T-helper 1 cell treated with Interleukin-12 subunit alpha and Interleukin-12 subunit beta and Interleukin-4 antibody, amounts not matched to agents 30 μg/mL and 1 μg/mL, for 36 hours (primary cell): ENCODE measurements at regions not wholly inside any gene's neighbourhood (a gene's known extent, or its start where the extent isn't known, plus 50 kb on each side); places are given as distances from the start of the nearest gene placed in this dataset.
"Not testable (repeated sequence)": the region's sequence is repeated elsewhere in the genome, so short reads cannot be mapped to it uniquely, and the experiment has no call there.

Source experiments
- H3K27ac Mint-ChIP-seq: one replicate; pipeline ENCODE4 v1.8.0; 2021; ENCODE audit warnings: mild to moderate bottlenecking, mixed read lengths
- H3K27me3 Mint-ChIP-seq: one replicate; pipeline ENCODE4 v1.8.0; 2021; ENCODE audit warnings: low read depth, mixed read lengths
- H3K36me3 Mint-ChIP-seq: one replicate; pipeline ENCODE4 v1.8.0; 2021; ENCODE audit warnings: low read depth, mixed read lengths
- H3K4me1 Mint-ChIP-seq: one replicate; pipeline ENCODE4 v1.8.0; 2021; ENCODE audit warnings: low read depth, mixed read lengths
- H3K4me3 Mint-ChIP-seq: one replicate; pipeline ENCODE4 v1.8.0; 2021; ENCODE audit warnings: mild to moderate bottlenecking, moderate library complexity, mixed read lengths
- H3K9me3 Mint-ChIP-seq: one replicate; pipeline ENCODE4 v1.8.0; 2021; ENCODE audit warnings: mixed read lengths

- H3K27ac Mint-ChIP-seq = no peak overlapping the region
- H3K4me3 Mint-ChIP-seq = no peak overlapping the region
- no peaks in the 10 kb centered on the region for H3K36me3 Mint-ChIP-seq
- H3K9me3 Mint-ChIP-seq = no peaks in the 10 kb centered on the region
- no peaks in the 10 kb centered on the region for H3K27me3 Mint-ChIP-seq
- H3K4me1 Mint-ChIP-seq = no peaks in the 10 kb centered on the region
These were observed 628.8 kb upstream of the RGMB start for GRCh38 chr5:98144710-98145109.

DNA sequence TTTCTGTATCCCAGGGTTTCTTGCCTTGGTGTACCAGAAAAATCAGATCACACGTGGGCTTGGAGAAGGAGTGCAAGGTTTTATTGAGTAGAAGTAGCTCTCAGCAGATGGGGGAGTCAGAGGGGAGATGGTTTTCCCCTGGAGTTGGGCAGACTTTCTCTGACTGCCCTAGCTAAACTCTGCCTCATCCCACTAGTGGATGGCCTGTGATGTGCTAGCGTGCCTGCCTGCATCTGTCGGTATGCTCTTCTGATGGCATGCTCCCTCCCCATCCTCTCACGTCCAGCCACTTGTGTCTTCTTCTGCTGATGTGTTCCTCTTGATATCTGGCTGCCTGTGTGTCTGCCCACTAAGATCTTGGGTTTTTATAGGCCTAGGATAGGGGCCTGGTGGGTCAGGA is 616.1 kb upstream of the RGMB start:
- Mint-ChIP-seq H3K4me3 (no peak overlapping the region), H3K4me1 (no peaks in the 10 kb centered on the region), H3K27me3 (no peaks in the 10 kb centered on the region), H3K9me3 (no peaks in the 10 kb centered on the region), H3K36me3 (no peaks in the 10 kb centered on the region), H3K27ac (no peak overlapping the region)

DNA sequence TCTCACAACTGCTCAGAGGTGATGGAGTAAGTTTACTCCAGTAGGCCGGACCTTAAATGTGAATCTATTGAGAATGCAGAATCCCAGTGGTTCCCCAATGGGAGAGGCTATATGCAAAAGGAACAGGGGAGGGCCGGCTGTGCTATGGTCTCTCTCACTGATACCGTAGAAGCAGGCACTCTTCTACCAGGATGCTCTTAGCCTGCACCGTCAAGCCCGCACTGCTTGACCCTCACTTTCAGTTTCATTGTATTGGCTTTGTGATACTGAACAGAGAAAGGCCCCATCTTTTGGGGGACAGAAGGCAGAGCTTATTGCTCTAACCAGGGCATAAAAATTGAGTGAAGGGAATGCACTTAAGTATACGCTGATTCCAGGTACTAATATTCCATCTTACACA is 615.0 kb upstream of the RGMB start:
- no peaks in the 10 kb centered on the region for H3K4me1 Mint-ChIP-seq
- no peaks in the 10 kb centered on the region for H3K36me3 Mint-ChIP-seq
- no peaks in the 10 kb centered on the region for H3K27me3 Mint-ChIP-seq
- no peak overlapping the region for H3K27ac Mint-ChIP-seq
- H3K9me3 Mint-ChIP-seq = no peaks in the 10 kb centered on the region
- H3K4me3 Mint-ChIP-seq = no peak overlapping the region

DNA sequence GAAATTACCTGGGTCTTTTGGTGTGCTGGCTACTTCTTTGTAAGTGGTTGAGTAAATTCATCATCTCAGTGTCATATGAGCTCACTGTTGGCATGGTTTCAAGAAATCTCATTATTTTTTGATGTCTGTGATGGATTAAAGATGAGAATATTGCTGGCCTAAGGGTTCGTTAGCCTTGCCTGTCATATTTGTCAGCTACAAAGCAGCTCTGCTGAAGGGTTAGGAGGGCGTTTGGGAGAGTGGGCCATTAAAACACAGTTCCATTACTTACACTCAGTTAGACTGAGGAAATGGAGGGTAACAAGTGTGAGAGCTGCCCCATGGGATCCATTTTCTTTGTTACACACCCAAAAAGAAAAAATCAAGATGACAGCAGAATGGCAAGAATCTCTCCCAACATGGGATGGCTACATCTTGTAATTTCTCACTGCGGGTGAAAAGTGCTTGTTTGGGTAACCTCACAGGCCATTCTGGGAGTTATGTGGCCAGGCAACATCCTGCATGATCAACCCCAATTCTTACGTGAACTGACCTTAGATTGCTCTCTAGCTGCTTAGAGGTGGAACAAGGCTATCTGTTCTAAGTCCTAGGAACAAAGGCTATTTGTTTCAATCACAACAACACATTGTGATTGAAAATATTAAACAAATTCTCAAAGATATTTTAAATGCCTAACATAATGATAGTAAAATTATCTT is 609.5 kb upstream of the RGMB start:
- H3K9me3 Mint-ChIP-seq = no peaks in the 10 kb centered on the region
- no peaks in the 10 kb centered on the region for H3K4me1 Mint-ChIP-seq
- H3K36me3 Mint-ChIP-seq = no peaks in the 10 kb centered on the region
- H3K27me3 Mint-ChIP-seq = no peaks in the 10 kb centered on the region
- H3K4me3 Mint-ChIP-seq = no peak overlapping the region
- H3K27ac Mint-ChIP-seq = no peak overlapping the region

DNA sequence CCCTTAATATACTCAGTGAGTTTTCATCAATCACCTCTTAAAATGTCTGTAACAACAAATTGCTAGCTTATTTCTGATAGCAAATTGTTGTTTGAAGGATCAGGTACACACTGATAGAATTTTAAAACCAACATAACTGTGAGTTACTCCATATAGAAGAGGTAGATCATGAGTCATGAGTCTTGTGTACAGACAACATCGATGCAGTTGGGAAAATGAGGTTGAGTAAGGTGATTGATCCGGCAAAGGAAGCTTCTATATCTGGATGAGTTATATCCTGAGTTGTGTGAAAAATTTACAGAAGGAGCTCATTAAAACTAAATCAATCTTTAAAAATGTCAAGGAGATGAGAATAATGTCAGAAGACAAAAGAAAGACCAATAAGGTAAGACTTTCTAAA is 604.6 kb upstream of the RGMB start:
- Mint-ChIP-seq H3K36me3 (no peaks in the 10 kb centered on the region), H3K9me3 (no peaks in the 10 kb centered on the region), H3K27ac (no peak overlapping the region), H3K4me1 (no peaks in the 10 kb centered on the region), H3K27me3 (no peaks in the 10 kb centered on the region), H3K4me3 (no peak overlapping the region)

DNA sequence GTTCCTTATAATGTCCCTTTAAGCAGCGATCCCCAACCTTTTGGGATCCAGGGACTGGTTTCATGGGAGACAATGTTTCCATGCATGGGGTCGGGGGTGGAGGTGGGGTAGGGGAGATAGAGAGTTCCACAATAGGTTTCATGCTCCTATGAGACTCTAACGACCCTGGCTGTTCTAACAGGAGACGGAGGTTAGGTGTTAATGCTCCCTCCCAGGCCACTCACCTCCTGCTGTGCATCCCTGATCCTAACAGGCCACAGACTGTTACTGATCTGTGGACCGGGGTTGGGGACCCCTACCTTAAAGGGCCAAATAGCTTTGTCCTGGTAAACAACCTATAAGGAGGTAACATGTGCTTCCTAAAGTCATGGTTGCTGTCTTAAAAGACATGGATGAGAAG is 602.5 kb upstream of the RGMB start:
- Mint-ChIP-seq H3K36me3 (no peaks in the 10 kb centered on the region), H3K27me3 (no peaks in the 10 kb centered on the region), H3K9me3 (no peaks in the 10 kb centered on the region), H3K4me3 (no peak overlapping the region), H3K4me1 (no peaks in the 10 kb centered on the region), H3K27ac (no peak overlapping the region)

DNA sequence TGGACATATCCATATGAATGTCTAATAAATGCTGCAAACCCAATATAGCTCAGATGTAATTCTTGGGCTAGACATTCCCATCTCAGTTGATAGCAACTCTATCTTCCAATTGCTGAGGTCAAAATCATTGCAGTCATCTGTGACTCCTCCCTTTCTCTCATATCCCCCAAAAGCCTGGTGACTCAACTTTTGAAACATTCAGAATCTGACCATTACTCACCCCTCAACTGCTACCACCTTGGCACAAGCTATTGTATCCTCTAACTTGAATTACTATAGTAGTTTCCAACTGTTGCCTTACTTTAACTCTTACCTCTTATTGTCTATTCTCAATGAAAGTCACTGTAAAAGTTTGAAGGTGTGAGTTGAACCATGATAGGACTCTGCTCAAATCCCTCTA is 600.1 kb upstream of the RGMB start:
- H3K4me3 Mint-ChIP-seq = no peak overlapping the region
- H3K36me3 Mint-ChIP-seq = no peaks in the 10 kb centered on the region
- no peaks in the 10 kb centered on the region for H3K9me3 Mint-ChIP-seq
- no peaks in the 10 kb centered on the region for H3K4me1 Mint-ChIP-seq
- no peak overlapping the region for H3K27ac Mint-ChIP-seq
- no peaks in the 10 kb centered on the region for H3K27me3 Mint-ChIP-seq

GRCh38 chr5:98175474-98175873 is 598.0 kb upstream of the RGMB start:
- Mint-ChIP-seq H3K4me3 (no peak overlapping the region), H3K36me3 (no peaks in the 10 kb centered on the region), H3K9me3 (no peaks in the 10 kb centered on the region), H3K27ac (no peak overlapping the region), H3K27me3 (no peaks in the 10 kb centered on the region), H3K4me1 (no peaks in the 10 kb centered on the region)

- Mint-ChIP-seq H3K27ac (no peak overlapping the region), H3K9me3 (no peaks in the 10 kb centered on the region), H3K36me3 (no peaks in the 10 kb centered on the region), H3K27me3 (no peaks in the 10 kb centered on the region), H3K4me3 (no peak overlapping the region), H3K4me1 (no peaks in the 10 kb centered on the region)
These were observed 593.4 kb upstream of the RGMB start for GRCh38 chr5:98179791-98180755.

DNA sequence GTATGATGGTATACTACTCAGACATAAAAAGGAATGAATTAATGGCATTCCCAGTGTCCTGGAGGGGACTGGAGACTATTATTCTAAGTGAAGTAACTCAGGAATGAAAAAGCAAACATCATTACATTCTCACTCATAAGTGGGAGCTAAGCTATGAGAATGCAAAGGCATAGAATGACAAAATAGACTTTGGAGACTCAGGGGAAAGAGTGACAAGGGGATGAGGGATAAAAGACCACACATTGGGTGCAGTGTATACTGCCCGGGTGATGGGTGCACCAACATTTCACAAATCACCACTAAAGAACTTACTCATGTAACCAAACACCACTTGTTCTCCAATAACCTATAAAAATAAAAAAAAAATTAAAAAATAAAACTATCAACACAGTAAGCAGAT is 587.3 kb upstream of the RGMB start:
- Mint-ChIP-seq H3K4me1 (no peaks in the 10 kb centered on the region), H3K27me3 (no peaks in the 10 kb centered on the region), H3K36me3 (no peaks in the 10 kb centered on the region), H3K9me3 (no peaks in the 10 kb centered on the region), H3K27ac (no peak overlapping the region), H3K4me3 (no peak overlapping the region)

GRCh38 chr5:98187945-98188344 is 585.5 kb upstream of the RGMB start:
- Mint-ChIP-seq H3K4me1 (no peaks in the 10 kb centered on the region), H3K36me3 (no peaks in the 10 kb centered on the region), H3K9me3 (no peaks in the 10 kb centered on the region), H3K4me3 (no peak overlapping the region), H3K27ac (no peak overlapping the region), H3K27me3 (no peaks in the 10 kb centered on the region)

GRCh38 chr5:98190344-98190743 is 583.1 kb upstream of the RGMB start:
- H3K36me3 Mint-ChIP-seq, H3K27ac Mint-ChIP-seq: not testable (repeated sequence)

DNA sequence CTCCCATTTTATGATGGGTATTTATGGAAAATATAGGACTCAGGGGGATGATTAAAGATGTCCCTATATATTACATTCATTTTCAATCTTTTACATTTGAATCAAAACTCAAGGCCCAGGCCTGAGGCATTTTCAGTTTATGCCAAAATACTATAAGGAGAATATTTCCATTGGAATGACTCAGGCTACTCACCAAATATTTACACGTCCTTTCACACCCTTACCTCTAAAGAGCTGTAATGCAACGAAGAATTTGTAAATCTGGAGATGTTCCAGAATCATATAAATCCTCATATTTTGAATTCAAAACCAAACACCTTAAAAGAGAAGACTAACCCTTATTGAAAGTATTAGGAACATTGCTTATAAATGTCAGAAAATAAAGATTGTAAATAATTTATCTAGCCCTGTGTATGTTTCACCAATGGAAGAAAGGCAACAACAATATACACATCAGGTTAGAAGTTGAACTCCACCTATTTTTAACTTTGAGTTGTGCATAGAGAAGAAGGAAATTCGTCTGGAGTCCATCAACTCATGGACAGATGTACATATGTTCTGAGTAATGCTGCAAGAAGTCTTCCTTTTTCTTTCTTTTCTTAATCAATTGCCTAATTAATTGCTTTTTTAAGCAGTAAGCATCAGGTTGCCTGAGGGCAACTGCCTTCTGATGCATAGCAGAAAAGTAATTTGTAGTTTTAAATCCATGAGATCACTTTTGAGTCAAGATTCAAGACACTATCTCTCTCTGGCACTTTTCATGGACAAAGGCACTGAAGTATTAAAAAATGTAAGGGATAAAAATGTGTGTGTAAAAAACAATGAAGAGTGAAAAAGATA is 579.3 kb upstream of the RGMB start:
- H3K36me3 Mint-ChIP-seq = no peaks in the 10 kb centered on the region
- H3K9me3 Mint-ChIP-seq = no peaks in the 10 kb centered on the region
- no peak overlapping the region for H3K4me3 Mint-ChIP-seq
- H3K27me3 Mint-ChIP-seq = no peaks in the 10 kb centered on the region
- H3K27ac Mint-ChIP-seq = no peak overlapping the region
- no peaks in the 10 kb centered on the region for H3K4me1 Mint-ChIP-seq

More at GRCh38 chr5:98190344-98190743, 583.1 kb upstream of the RGMB start:
- H3K27me3 Mint-ChIP-seq, H3K4me3 Mint-ChIP-seq, H3K4me1 Mint-ChIP-seq, H3K9me3 Mint-ChIP-seq: not testable (repeated sequence)

GRCh38 chr5:98200726-98201541 is 572.5 kb upstream of the RGMB start:
- H3K9me3 Mint-ChIP-seq = no peaks in the 10 kb centered on the region
- no peak overlapping the region for H3K27ac Mint-ChIP-seq
- H3K36me3 Mint-ChIP-seq = no peaks in the 10 kb centered on the region
- no peak overlapping the region for H3K4me3 Mint-ChIP-seq
- no peaks in the 10 kb centered on the region for H3K27me3 Mint-ChIP-seq
- no peaks in the 10 kb centered on the region for H3K4me1 Mint-ChIP-seq
